Caco-2 (cell line): ENCODE measurements at regions not wholly inside any gene's neighbourhood (a gene's known extent, or its start where the extent isn't known, plus 50 kb on each side); places are given as distances from the start of the nearest gene placed in this dataset.

Experiments
- BruUV-seq: library from RNA; stranded (reverse); fragments of 400-500 nt; replicated peaks from 2 replicates; lab custom pipeline; 2021; lab: Mats Ljungman, UMichigan
- CTCF ChIA-PET: fragments of 300-600 bp; sonication (Branson Sonifier 250); formaldehyde crosslinking; loops from one replicate; lab custom pipeline; 2022; ENCODE audit warnings: antibody characterized with exemption; lab: Charles Lee
- POLR2A ChIA-PET: fragments of 300-600 bp; sonication (Branson Sonifier 250); formaldehyde crosslinking; loops from one replicate; lab custom pipeline; 2022; ENCODE audit warnings: antibody characterized with exemption; lab: Charles Lee
- DNase-seq, 2 experiments: peaks; one replicate each; pipeline versions ENCODE4 v3.0.0 to v3.0.0-alpha.2; 2020 to 2022
- H3K27me3 ChIP-seq: replicated peaks from 2 replicates; pipeline ENCODE4 v1.6.0; 2011; ENCODE audit warnings: low read length; ENCODE audit not compliant: control insufficient read depth, insufficient read depth
- H3K36me3 ChIP-seq: 2 replicates; pipeline ENCODE4 v1.5.1; 2011; ENCODE audit warnings: low read length; ENCODE audit not compliant: control insufficient read depth, insufficient read depth
- H3K4me1 ChIP-seq: fragments of 250-450 bp; sonication (Bioruptor Pico); 2 replicates; pipeline ENCODE4 v1.5.1; 2020; ENCODE audit warnings: mild to moderate bottlenecking
- H3K4me3 ChIP-seq: 2 replicates; pipeline ENCODE4 v1.5.1; 2011; ENCODE audit warnings: low read depth, mild to moderate bottlenecking, control low read depth, low read length
- H3K9me3 ChIP-seq: fragments of 250-450 bp; sonication (Bioruptor Pico); 2 replicates; pipeline ENCODE4 v1.5.1; 2020; ENCODE audit warnings: mild to moderate bottlenecking, moderate library complexity
- H3K27ac Mint-ChIP-seq: one replicate; pipeline ENCODE4 v1.8.0; 2022; ENCODE audit warnings: mixed read lengths; ENCODE audit not compliant: unreplicated experiment
- H3K27me3 Mint-ChIP-seq: one replicate; pipeline ENCODE4 v1.8.0; 2022; ENCODE audit warnings: mixed read lengths; ENCODE audit not compliant: insufficient read depth, unreplicated experiment
- H3K36me3 Mint-ChIP-seq: one replicate; pipeline ENCODE4 v1.8.0; 2022; ENCODE audit warnings: mild to moderate bottlenecking, mixed read lengths; ENCODE audit not compliant: insufficient read depth, unreplicated experiment
- H3K4me1 Mint-ChIP-seq: one replicate; pipeline ENCODE4 v1.8.0; 2022; ENCODE audit warnings: low read depth, mixed read lengths; ENCODE audit not compliant: unreplicated experiment
- H3K4me3 Mint-ChIP-seq: one replicate; pipeline ENCODE4 v1.8.0; 2022; ENCODE audit warnings: mild to moderate bottlenecking, moderate library complexity, mixed read lengths; ENCODE audit not compliant: unreplicated experiment
- H3K9me3 Mint-ChIP-seq: one replicate; pipeline ENCODE4 v1.8.0; 2022; ENCODE audit warnings: mixed read lengths; ENCODE audit not compliant: unreplicated experiment
- intact Hi-C: fragments of 100-400 bp; cut with micrococcal nuclease; formaldehyde crosslinking; loops from one replicate; pipeline ENCODE4 v1.10.0; 2022; ENCODE audit not compliant: unreplicated experiment
- TF ChIP-seq, protein P1 (sequence below), 2 experiments: fragments of 200-600 bp in 1 of 2; IDR thresholded peaks; 1 replicate in 1 of 2; 2 replicates in 1 of 2; pipeline versions ENCODE4 v1.5.1 to v1.8.0; 2011 to 2022; ENCODE audit warnings: antibody characterized with exemption in 1 of 2, control low read depth in 1 of 2, inconsistent platforms in 1 of 2, low read depth in 1 of 2, low read length in 1 of 2, mild to moderate bottlenecking in 1 of 2, moderate library complexity in 1 of 2; ENCODE audit not compliant: insufficient read depth in 1 of 2, severe bottlenecking in 1 of 2, unreplicated experiment in 1 of 2

GRCh38 chr6:165985281-165985805 is 182.3 kb downstream of the TBXT start:
- ChIA-PET POLR2A (no interaction called here), CTCF (no interaction called here)
- H3K4me3 Mint-ChIP-seq: no peak overlapping the region
- TF ChIP-seq, protein P1, sequence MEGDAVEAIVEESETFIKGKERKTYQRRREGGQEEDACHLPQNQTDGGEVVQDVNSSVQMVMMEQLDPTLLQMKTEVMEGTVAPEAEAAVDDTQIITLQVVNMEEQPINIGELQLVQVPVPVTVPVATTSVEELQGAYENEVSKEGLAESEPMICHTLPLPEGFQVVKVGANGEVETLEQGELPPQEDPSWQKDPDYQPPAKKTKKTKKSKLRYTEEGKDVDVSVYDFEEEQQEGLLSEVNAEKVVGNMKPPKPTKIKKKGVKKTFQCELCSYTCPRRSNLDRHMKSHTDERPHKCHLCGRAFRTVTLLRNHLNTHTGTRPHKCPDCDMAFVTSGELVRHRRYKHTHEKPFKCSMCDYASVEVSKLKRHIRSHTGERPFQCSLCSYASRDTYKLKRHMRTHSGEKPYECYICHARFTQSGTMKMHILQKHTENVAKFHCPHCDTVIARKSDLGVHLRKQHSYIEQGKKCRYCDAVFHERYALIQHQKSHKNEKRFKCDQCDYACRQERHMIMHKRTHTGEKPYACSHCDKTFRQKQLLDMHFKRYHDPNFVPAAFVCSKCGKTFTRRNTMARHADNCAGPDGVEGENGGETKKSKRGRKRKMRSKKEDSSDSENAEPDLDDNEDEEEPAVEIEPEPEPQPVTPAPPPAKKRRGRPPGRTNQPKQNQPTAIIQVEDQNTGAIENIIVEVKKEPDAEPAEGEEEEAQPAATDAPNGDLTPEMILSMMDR (IDR thresholded peaks at IDR 0.05; ENCODE audit: insufficient read depth in 1 of 2, low read depth in 1 of 2, low read length in 1 of 2, severe bottlenecking in 1 of 2, unreplicated experiment in 1 of 2): no peak
- H3K9me3 Mint-ChIP-seq: peaks cover 9% of the 10 kb centered on the region
- no TSS peak for BruUV-seq
- H3K4me3 ChIP-seq: no peak overlapping the region
- H3K27ac Mint-ChIP-seq: no peak overlapping the region
- no peaks in the 10 kb centered on the region for H3K4me1 ChIP-seq
- H3K9me3 ChIP-seq: no peaks in the 10 kb centered on the region
- H3K36me3 ChIP-seq: no peaks in the 10 kb centered on the region
- H3K4me1 Mint-ChIP-seq: peaks cover 8% of the 10 kb centered on the region
- no peaks in the 10 kb centered on the region for H3K36me3 Mint-ChIP-seq
- no peak for DNase-seq
- intact Hi-C loops: no loop called here
- H3K27me3 Mint-ChIP-seq: peaks cover 30% of the 10 kb centered on the region
- H3K27me3 ChIP-seq: no peaks in the 10 kb centered on the region

DNA sequence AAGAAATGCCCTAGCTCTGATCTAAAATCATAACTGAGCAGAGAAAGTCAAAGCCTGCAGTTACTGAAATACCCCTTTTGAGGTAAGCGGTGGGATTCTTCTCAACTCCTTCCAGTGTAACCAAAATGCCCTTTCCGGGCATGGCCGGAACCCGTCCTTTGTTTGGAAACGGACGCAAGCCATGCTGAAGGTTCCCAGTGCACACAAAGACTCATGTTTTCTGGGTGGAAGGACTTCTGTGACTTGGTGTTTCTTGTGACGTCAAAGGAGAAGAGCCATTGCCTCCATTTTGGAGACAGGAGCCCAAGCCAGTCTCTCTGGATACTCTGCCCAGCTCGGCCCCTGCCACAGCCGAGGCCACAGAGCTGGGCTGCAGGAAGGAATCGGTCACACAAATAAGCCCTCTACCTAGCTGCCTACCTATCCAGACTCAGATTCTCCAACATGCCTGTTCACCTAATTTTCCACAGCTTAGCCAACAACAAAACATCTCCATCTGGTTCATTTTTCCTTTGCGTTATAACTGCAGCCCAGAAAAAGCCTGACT is 182.8 kb downstream of the TBXT start:
- H3K27me3 ChIP-seq: no peaks in the 10 kb centered on the region
- ChIA-PET POLR2A (no interaction called here), CTCF (no interaction called here)
- Mint-ChIP-seq H3K4me3 (no peak overlapping the region), H3K9me3 (peaks cover 4% of the 10 kb centered on the region), H3K36me3 (no peaks in the 10 kb centered on the region), H3K4me1 (peaks cover 8% of the 10 kb centered on the region), H3K27me3 (peaks cover 24% of the 10 kb centered on the region), H3K27ac (no peak overlapping the region)
- no peaks in the 10 kb centered on the region for H3K9me3 ChIP-seq
- TF ChIP-seq, protein P1 (IDR thresholded peaks at IDR 0.05; ENCODE audit: insufficient read depth in 1 of 2, low read depth in 1 of 2, low read length in 1 of 2, severe bottlenecking in 1 of 2, unreplicated experiment in 1 of 2): no peak
- H3K4me1 ChIP-seq: no peaks in the 10 kb centered on the region
- no TSS peak for BruUV-seq
- H3K4me3 ChIP-seq: no peak overlapping the region
- no peak for DNase-seq
- H3K36me3 ChIP-seq: no peaks in the 10 kb centered on the region
- intact Hi-C loops: no loop called here

GRCh38 chr6:165983112-165984072 is 184.3 kb downstream of the TBXT start:
- ChIA-PET CTCF (no interaction called here), POLR2A (no interaction called here)
- Histone ChIP-seq H3K4me3 (no peak overlapping the region), H3K36me3 (no peaks in the 10 kb centered on the region), H3K9me3 (no peaks in the 10 kb centered on the region), H3K27me3 (no peaks in the 10 kb centered on the region), H3K4me1 (no peaks in the 10 kb centered on the region)
- no peaks in the 10 kb centered on the region for H3K9me3 Mint-ChIP-seq
- intact Hi-C loops: no loop called here
- no peak overlapping the region for H3K27ac Mint-ChIP-seq
- H3K27me3 Mint-ChIP-seq: peaks cover 19% of the 10 kb centered on the region
- no peak for DNase-seq
- peaks cover 8% of the 10 kb centered on the region for H3K4me1 Mint-ChIP-seq
- H3K36me3 Mint-ChIP-seq: no peaks in the 10 kb centered on the region
- BruUV-seq: no TSS peak
- no peak overlapping the region for H3K4me3 Mint-ChIP-seq
- TF ChIP-seq, protein P1 (IDR thresholded peaks at IDR 0.05; ENCODE audit: insufficient read depth in 1 of 2, low read depth in 1 of 2, low read length in 1 of 2, severe bottlenecking in 1 of 2, unreplicated experiment in 1 of 2): no peak
